PC-9 (cell line): ENCODE measurements at regions not wholly inside any gene's neighbourhood (a gene's known extent, or its start where the extent isn't known, plus 50 kb on each side); places are given as distances from the start of the nearest gene placed in this dataset.
"Not testable (repeated sequence)": the region's sequence is repeated elsewhere in the genome, so short reads cannot be mapped to it uniquely, and the experiment has no call there.

Experiments
- EZH2 ChIP-seq: fragments of 200-600 bp; sonication (generic); IDR thresholded peaks from 2 replicates; pipeline ENCODE4 v1.8.0; 2017; ENCODE audit warnings: antibody characterized with exemption, low read depth
- TF ChIP-seq, protein P1 (sequence below): fragments of 200-600 bp; sonication (generic); conservative IDR thresholded peaks from 2 replicates; pipeline ENCODE4 v1.6.1; 2017; ENCODE audit warnings: mixed run types, antibody characterized with exemption, mild to moderate bottlenecking, moderate library complexity

DNA sequence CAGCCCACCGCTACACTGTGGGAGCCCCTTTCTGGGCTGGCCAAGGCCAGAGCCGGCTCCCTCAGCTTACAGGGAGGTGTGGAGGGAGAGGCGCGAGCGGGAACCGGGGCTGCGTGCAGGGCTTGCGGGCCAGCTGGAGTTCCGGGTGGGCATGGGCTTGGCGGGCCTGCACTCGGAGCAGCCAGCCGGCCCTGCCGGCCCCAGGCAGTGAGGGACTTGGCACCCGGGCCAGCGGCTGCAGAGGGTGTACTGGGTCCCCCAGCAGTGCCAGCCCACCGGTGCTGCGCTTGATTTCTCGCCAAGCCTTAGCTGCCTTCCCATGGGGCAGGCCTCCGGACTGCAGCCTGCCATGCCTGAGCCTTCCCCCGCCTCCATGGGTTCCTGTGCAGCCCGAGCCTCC is 306.2 kb downstream of the PPP4R3C start:
- TF ChIP-seq, protein P1, sequence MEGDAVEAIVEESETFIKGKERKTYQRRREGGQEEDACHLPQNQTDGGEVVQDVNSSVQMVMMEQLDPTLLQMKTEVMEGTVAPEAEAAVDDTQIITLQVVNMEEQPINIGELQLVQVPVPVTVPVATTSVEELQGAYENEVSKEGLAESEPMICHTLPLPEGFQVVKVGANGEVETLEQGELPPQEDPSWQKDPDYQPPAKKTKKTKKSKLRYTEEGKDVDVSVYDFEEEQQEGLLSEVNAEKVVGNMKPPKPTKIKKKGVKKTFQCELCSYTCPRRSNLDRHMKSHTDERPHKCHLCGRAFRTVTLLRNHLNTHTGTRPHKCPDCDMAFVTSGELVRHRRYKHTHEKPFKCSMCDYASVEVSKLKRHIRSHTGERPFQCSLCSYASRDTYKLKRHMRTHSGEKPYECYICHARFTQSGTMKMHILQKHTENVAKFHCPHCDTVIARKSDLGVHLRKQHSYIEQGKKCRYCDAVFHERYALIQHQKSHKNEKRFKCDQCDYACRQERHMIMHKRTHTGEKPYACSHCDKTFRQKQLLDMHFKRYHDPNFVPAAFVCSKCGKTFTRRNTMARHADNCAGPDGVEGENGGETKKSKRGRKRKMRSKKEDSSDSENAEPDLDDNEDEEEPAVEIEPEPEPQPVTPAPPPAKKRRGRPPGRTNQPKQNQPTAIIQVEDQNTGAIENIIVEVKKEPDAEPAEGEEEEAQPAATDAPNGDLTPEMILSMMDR = not testable (repeated sequence)
- TF ChIP-seq EZH2 = not testable (repeated sequence)
